ENCODE measurements at regions not wholly inside any gene's neighbourhood (a gene's known extent, or its start where the extent isn't known, plus 50 kb on each side); places are given as distances from the start of the nearest gene placed in this dataset.

DNA sequence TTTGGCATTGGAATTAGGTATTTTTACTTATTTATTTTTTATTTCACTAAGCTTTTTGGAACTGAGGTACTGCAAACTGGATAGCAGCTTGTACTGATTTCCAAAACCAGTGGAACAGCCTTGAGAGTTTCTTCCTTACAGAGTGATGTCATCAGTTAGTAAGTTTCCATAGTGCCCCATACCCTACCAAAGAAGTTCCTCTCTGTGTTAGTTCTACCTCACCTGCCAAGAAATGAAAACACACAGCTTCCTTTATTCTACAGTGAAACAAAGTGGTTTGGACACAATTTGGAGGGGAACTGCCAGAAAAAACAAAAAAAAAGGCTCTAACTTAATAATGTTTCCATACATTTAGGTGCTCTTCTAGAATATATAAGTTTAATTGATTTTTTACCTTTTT lies 430.9 kb upstream of the ADGRL2 start:
- H3K4me3 ChIP-seq (ENCODE audit: low read depth, low read length, poor library complexity, severe bottlenecking) = no peak overlapping the region
- no peaks in the 10 kb centered on the region for H3K4me1 ChIP-seq (ENCODE audit: insufficient read depth, low read length, poor library complexity, severe bottlenecking)
- no peaks in the 10 kb centered on the region for H3K36me3 ChIP-seq (ENCODE audit: insufficient read depth, low read length, poor library complexity, severe bottlenecking)
- ChIA-PET CTCF (no interaction called here), POLR2A (ENCODE audit: low non-redundant PET) (no interaction called here)
- H3K9me3 ChIP-seq (ENCODE audit: low read depth, low read length, poor library complexity, severe bottlenecking) = no peaks in the 10 kb centered on the region
- intact Hi-C loops (cut with micrococcal nuclease; ENCODE audit: unreplicated experiment) = no loop called here
- no peak overlapping the region for H3K27ac ChIP-seq (ENCODE audit: low read depth, low read length, poor library complexity, severe bottlenecking)
- no TSS peak for BruUV-seq (replicated peaks)
- H3K27me3 ChIP-seq (replicated peaks; ENCODE audit: insufficient read depth, low read depth, low read length, poor library complexity) = no peaks in the 10 kb centered on the region
- TF ChIP-seq, protein P1, sequence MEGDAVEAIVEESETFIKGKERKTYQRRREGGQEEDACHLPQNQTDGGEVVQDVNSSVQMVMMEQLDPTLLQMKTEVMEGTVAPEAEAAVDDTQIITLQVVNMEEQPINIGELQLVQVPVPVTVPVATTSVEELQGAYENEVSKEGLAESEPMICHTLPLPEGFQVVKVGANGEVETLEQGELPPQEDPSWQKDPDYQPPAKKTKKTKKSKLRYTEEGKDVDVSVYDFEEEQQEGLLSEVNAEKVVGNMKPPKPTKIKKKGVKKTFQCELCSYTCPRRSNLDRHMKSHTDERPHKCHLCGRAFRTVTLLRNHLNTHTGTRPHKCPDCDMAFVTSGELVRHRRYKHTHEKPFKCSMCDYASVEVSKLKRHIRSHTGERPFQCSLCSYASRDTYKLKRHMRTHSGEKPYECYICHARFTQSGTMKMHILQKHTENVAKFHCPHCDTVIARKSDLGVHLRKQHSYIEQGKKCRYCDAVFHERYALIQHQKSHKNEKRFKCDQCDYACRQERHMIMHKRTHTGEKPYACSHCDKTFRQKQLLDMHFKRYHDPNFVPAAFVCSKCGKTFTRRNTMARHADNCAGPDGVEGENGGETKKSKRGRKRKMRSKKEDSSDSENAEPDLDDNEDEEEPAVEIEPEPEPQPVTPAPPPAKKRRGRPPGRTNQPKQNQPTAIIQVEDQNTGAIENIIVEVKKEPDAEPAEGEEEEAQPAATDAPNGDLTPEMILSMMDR (conservative IDR thresholded peaks at IDR 0.05; ENCODE audit: low read depth, low read length) = no peak
- TF ChIP-seq EZH2 (IDR thresholded peaks at IDR 0.05; ENCODE audit: borderline replicate concordance, low read depth, low read length, poor library complexity, severe bottlenecking) = no peak
- no peak for DNase-seq (ENCODE audit: low spot score)

DNA sequence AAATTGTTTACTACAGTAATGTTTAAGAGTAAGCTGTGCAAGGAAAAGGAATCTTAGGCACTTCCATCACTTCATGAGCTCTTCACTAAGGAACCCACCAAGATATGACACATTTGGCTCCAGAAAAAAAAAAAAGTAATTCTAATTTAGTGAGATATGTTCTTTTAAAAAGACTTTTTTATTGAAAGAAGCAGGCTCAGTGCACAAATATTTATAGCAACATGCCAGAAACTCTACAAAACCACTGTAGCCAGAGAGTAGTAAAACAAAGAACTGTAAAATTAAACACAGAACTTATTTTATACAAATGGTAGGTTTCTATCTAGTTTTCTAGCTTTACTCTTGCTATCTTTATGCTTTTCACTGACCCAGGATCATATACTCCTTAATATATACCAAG lies 434.6 kb upstream of the ADGRL2 start:
- Histone ChIP-seq H3K9me3 (ENCODE audit: low read depth, low read length, poor library complexity, severe bottlenecking) (no peaks in the 10 kb centered on the region), H3K27me3 (replicated peaks; ENCODE audit: insufficient read depth, low read depth, low read length, poor library complexity) (no peaks in the 10 kb centered on the region), H3K27ac (ENCODE audit: low read depth, low read length, poor library complexity, severe bottlenecking) (no peak overlapping the region), H3K4me1 (ENCODE audit: insufficient read depth, low read length, poor library complexity, severe bottlenecking) (no peaks in the 10 kb centered on the region), H3K4me3 (ENCODE audit: low read depth, low read length, poor library complexity, severe bottlenecking) (no peak overlapping the region), H3K36me3 (ENCODE audit: insufficient read depth, low read length, poor library complexity, severe bottlenecking) (no peaks in the 10 kb centered on the region)
- ChIA-PET CTCF (no interaction called here), POLR2A (ENCODE audit: low non-redundant PET) (no interaction called here)
- intact Hi-C loops (cut with micrococcal nuclease; ENCODE audit: unreplicated experiment) = no loop called here
- no peak for DNase-seq (ENCODE audit: low spot score)
- BruUV-seq (replicated peaks) = no TSS peak
- TF ChIP-seq, protein P1 (conservative IDR thresholded peaks at IDR 0.05; ENCODE audit: low read depth, low read length) = no peak
- TF ChIP-seq EZH2 (IDR thresholded peaks at IDR 0.05; ENCODE audit: borderline replicate concordance, low read depth, low read length, poor library complexity, severe bottlenecking) = no peak

DNA sequence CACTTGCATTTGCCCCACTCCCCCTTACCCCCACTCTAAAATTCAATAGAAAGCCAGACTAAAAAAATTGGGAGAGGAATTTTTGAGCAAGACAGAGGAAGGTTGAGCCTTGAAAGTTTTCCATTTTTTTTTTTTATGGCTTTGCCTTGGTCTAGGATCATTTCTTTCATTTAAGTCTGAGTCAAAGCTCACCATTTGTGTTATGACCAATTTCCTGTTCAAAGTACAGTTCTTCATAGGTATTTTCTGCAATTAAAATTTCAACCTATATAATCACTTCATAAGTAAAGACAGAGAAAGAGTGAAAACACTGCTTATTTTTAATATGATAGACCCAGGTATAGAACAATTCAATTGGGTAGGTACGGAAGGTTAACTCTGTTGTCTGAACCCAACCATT lies 436.6 kb upstream of the ADGRL2 start:
- ChIA-PET POLR2A (ENCODE audit: low non-redundant PET) (no interaction called here), CTCF (no interaction called here)
- no peaks in the 10 kb centered on the region for H3K9me3 ChIP-seq (ENCODE audit: low read depth, low read length, poor library complexity, severe bottlenecking)
- TF ChIP-seq EZH2 (IDR thresholded peaks at IDR 0.05; ENCODE audit: borderline replicate concordance, low read depth, low read length, poor library complexity, severe bottlenecking) = no peak
- TF ChIP-seq, protein P1 (conservative IDR thresholded peaks at IDR 0.05; ENCODE audit: low read depth, low read length) = no peak
- DNase-seq (ENCODE audit: low spot score) = no peak
- H3K4me3 ChIP-seq (ENCODE audit: low read depth, low read length, poor library complexity, severe bottlenecking) = no peak overlapping the region
- H3K27ac ChIP-seq (ENCODE audit: low read depth, low read length, poor library complexity, severe bottlenecking) = no peak overlapping the region
- H3K4me1 ChIP-seq (ENCODE audit: insufficient read depth, low read length, poor library complexity, severe bottlenecking) = no peaks in the 10 kb centered on the region
- intact Hi-C loops (cut with micrococcal nuclease; ENCODE audit: unreplicated experiment) = no loop called here
- BruUV-seq (replicated peaks) = no TSS peak
- no peaks in the 10 kb centered on the region for H3K36me3 ChIP-seq (ENCODE audit: insufficient read depth, low read length, poor library complexity, severe bottlenecking)
- no peaks in the 10 kb centered on the region for H3K27me3 ChIP-seq (replicated peaks; ENCODE audit: insufficient read depth, low read depth, low read length, poor library complexity)

All from A673 (cell line).